HFFc6 (cell line): ENCODE measurements at regions not wholly inside any gene's neighbourhood (a gene's known extent, or its start where the extent isn't known, plus 50 kb on each side); places are given as distances from the start of the nearest gene placed in this dataset.

Source experiments
- DNase-seq: peaks from one replicate; pipeline ENCODE4 v3.0.0-alpha.2; 2018
- H3K27ac Mint-ChIP-seq: 2 replicates; pipeline ENCODE4 v1.8.0; 2020; ENCODE audit warnings: mild to moderate bottlenecking, mixed read lengths
- H3K27me3 Mint-ChIP-seq: 2 replicates; pipeline ENCODE4 v1.8.0; 2021; ENCODE audit warnings: mild to moderate bottlenecking, moderate library complexity, mixed read lengths; ENCODE audit not compliant: insufficient read depth
- H3K36me3 Mint-ChIP-seq: 2 replicates; pipeline ENCODE4 v1.8.0; 2021; ENCODE audit warnings: low read depth, mixed read lengths
- H3K4me1 Mint-ChIP-seq: 2 replicates; pipeline ENCODE4 v1.8.0; 2020; ENCODE audit warnings: low read depth, mixed read lengths
- H3K4me3 Mint-ChIP-seq: 2 replicates; pipeline ENCODE4 v1.8.0; 2020; ENCODE audit warnings: mild to moderate bottlenecking, moderate library complexity, mixed read lengths
- H3K9me3 Mint-ChIP-seq: 2 replicates; pipeline ENCODE4 v1.8.0; 2020; ENCODE audit warnings: mild to moderate bottlenecking, mixed read lengths
- TF ChIP-seq, protein P1 (sequence below): fragments of 200-600 bp; sonication (generic); IDR thresholded peaks from 2 replicates; pipeline ENCODE4 v1.5.0; 2021; ENCODE audit warnings: antibody characterized with exemption, mild to moderate bottlenecking

DNA sequence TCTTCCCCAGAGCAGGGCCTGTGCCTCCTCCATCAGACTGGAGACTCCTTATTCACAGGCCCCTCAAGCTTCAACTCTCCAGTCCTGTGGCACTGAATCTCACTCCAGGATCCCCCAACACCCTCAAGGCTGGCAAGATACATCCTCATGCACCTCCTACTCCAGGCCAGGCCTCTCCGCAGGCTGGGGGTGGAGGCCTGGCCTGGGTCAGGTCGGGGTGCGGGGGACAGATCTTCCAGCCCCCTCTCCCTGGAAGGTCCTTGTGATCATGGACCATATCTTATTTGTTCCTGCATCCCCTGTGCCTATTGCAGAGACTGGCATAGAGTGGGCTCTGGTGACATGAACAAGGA is 147.3 kb downstream of the SMAD6 start:
- Mint-ChIP-seq H3K4me3 (no peak overlapping the region), H3K4me1 (peaks cover 23% of the 10 kb centered on the region), H3K27me3 (peaks cover 2% of the 10 kb centered on the region; the same call in 1 of the 2 replicates), H3K27ac (no peak overlapping the region), H3K9me3 (no peaks in the 10 kb centered on the region), H3K36me3 (no peaks in the 10 kb centered on the region; the same call in 1 of the 2 replicates)
- TF ChIP-seq, protein P1, sequence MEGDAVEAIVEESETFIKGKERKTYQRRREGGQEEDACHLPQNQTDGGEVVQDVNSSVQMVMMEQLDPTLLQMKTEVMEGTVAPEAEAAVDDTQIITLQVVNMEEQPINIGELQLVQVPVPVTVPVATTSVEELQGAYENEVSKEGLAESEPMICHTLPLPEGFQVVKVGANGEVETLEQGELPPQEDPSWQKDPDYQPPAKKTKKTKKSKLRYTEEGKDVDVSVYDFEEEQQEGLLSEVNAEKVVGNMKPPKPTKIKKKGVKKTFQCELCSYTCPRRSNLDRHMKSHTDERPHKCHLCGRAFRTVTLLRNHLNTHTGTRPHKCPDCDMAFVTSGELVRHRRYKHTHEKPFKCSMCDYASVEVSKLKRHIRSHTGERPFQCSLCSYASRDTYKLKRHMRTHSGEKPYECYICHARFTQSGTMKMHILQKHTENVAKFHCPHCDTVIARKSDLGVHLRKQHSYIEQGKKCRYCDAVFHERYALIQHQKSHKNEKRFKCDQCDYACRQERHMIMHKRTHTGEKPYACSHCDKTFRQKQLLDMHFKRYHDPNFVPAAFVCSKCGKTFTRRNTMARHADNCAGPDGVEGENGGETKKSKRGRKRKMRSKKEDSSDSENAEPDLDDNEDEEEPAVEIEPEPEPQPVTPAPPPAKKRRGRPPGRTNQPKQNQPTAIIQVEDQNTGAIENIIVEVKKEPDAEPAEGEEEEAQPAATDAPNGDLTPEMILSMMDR, result no peak
- no peak for DNase-seq

DNA sequence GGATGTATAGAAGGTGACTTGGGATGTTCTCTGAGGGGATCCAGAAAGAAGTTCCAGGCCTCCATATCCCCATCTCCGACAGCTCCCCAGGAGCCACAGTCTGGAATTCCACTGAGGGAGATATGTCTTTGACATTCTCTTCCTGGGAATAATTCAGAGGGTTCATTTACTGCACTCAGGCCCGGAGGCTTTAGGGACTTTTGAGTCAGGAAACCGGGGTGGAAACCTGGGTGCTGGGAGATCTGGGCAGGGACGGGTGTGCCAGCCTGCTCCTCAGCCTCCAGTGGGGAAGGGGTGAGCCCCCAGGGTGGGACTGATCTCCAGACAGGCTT is 147.7 kb downstream of the SMAD6 start:
- no peak for DNase-seq
- Mint-ChIP-seq H3K4me3 (no peak overlapping the region), H3K27me3 (peaks cover 2% of the 10 kb centered on the region; the same call in 1 of the 2 replicates), H3K9me3 (no peaks in the 10 kb centered on the region), H3K36me3 (no peaks in the 10 kb centered on the region; the same call in 1 of the 2 replicates), H3K27ac (no peak overlapping the region), H3K4me1 (peaks cover 24% of the 10 kb centered on the region)
- TF ChIP-seq, protein P1, result no peak

DNA sequence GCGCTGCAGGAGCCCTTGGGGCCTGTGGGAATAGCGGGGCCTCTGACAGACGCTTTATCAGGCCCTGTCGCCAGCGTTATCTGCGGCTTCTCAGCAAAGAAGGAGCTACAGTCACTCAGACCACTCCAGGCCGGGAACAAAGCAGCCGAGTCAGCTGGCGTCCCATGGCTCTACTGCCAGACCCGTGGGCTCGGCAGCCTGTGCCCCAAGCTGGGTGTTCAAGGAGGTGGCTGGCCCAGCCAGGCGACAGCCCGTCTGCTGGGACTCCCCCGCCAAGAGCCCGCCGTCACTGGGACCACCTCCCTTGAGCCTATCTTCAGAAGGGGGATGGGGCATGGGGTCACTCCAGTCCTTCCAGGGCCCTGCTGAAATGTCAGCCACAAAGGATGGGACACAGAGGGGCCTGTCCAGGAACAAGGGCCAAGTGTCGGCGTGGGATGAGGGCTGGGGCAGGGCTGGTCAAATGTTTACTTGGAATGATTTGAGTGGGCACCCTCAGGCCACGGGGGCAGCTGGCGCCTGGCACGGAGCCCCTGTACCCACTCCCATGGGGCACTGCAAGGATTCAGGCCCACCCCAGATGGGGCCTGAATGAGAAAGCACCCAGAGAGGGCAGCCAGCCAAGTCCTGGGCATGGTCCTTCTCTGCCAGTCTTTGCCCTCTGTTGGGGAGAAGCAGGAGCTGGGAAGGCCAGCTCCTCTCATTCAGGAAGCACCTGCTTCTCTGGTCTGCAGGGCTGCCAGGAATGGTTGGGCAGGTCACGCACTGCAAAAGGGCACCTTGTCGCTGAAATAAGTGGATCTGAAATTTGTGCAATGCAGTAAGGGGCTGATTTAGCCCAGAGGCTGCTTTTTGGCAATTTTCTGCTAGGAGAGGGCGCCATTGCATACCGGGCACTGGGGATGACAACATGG is 148.3 kb downstream of the SMAD6 start:
- H3K36me3 Mint-ChIP-seq, result no peaks in the 10 kb centered on the region; the same call in 1 of the 2 replicates
- peaks cover 30% of the 10 kb centered on the region for H3K4me1 Mint-ChIP-seq
- peak overlapping the region; percentile 76 for H3K27ac Mint-ChIP-seq
- DNase-seq, result no peak
- TF ChIP-seq, protein P1, result no peak
- H3K4me3 Mint-ChIP-seq, result no peak overlapping the region
- no peaks in the 10 kb centered on the region for H3K9me3 Mint-ChIP-seq
- H3K27me3 Mint-ChIP-seq, result peaks cover 2% of the 10 kb centered on the region; the same call in 1 of the 2 replicates

DNA sequence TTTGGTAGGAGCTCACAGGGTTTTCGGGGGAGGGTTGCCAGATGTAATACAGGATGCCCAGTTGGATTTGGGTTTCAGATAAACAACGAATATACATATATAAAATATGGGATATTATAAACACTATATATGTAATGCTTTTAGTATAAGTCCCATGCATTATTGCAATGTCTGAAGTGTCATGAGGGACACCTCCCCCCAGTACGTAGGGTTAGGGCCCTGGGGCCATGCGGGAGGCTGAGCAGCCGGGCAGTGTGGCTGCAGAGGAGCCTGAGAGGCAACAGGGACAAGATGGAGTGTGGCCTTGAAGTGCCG is 148.9 kb downstream of the SMAD6 start:
- no peaks in the 10 kb centered on the region for H3K9me3 Mint-ChIP-seq
- H3K36me3 Mint-ChIP-seq, result no peaks in the 10 kb centered on the region; the same call in 1 of the 2 replicates
- peaks cover 2% of the 10 kb centered on the region; the same call in 1 of the 2 replicates for H3K27me3 Mint-ChIP-seq
- H3K4me3 Mint-ChIP-seq, result no peak overlapping the region
- TF ChIP-seq, protein P1, result no peak
- peaks cover 29% of the 10 kb centered on the region for H3K4me1 Mint-ChIP-seq
- peak overlapping the region; percentile 76 for H3K27ac Mint-ChIP-seq
- no peak for DNase-seq

DNA sequence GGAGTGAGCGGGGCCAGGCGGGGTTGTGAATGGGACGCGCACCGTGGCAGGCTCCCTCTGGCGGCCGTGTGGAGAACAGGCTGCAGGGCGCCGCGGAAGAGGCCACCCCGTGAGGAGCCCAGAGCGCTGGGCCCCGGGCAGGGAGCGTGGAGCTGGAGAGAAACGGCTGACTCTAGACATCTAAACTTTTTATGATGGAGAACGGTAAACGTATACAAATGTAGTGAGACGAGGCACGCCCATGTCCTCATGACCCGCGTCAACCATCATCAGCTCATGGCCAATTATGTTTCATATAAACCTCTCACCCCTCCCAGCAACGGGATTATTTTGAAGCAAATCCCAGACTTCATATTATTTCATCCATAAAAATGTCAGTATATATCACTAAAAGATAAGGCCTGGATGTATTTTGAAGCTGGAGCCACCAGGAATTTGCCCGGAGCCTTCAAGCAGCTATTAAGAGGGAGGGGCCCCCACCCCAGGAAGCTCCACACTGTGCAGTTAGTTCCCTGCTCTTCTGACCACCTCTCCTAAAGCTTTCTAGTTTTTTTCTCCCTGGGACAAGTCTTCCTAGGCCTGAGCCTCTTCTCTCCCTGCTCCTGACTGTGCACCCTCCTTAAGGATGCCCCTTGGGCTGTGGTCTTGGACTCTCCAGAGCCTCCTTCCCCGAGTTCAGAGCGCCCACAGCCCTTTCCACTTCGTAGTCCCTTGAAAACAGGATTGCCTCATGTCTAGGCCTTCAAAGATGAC is 149.5 kb downstream of the SMAD6 start:
- TF ChIP-seq, protein P1, result peak; percentile 99
- peak overlapping the region; percentile 76 for H3K27ac Mint-ChIP-seq
- peak; percentile 70 for DNase-seq
- H3K27me3 Mint-ChIP-seq, result peaks cover 2% of the 10 kb centered on the region; the same call in 1 of the 2 replicates
- peaks cover 25% of the 10 kb centered on the region for H3K4me1 Mint-ChIP-seq
- no peaks in the 10 kb centered on the region; the same call in 1 of the 2 replicates for H3K36me3 Mint-ChIP-seq
- H3K4me3 Mint-ChIP-seq, result peak overlapping the region; percentile 23; the same call in 1 of the 2 replicates
- no peaks in the 10 kb centered on the region for H3K9me3 Mint-ChIP-seq
